HG02678 (cell line): ENCODE measurements at regions not wholly inside any gene's neighbourhood (a gene's known extent, or its start where the extent isn't known, plus 50 kb on each side); places are given as distances from the start of the nearest gene placed in this dataset.

Experiments used
- ATAC-seq: cut with Tn5 transposase; IDR thresholded peaks from one replicate; pipeline ENCODE4 v1.9.1; 2021; ENCODE audit warnings: mild to moderate bottlenecking, moderate library complexity; ENCODE audit not compliant: unreplicated experiment

- no peak for ATAC-seq
These were observed 53.5 kb upstream of the TSHZ3 start for GRCh38 chr19:31402529-31403316.

- ATAC-seq: no peak
These were observed 56.9 kb upstream of the TSHZ3 start for GRCh38 chr19:31406106-31406505.

- no peak for ATAC-seq
These were observed 59.4 kb upstream of the TSHZ3 start for GRCh38 chr19:31408460-31409124.

GRCh38 chr19:31413353-31413752, 64.1 kb upstream of the TSHZ3 start:
- ATAC-seq: no peak

- no peak for ATAC-seq
These were observed 66.1 kb upstream of the TSHZ3 start for GRCh38 chr19:31415322-31415721.

GRCh38 chr19:31416548-31416947, 67.3 kb upstream of the TSHZ3 start:
- no peak for ATAC-seq

- no peak for ATAC-seq
These were observed 68.8 kb upstream of the TSHZ3 start for GRCh38 chr19:31418055-31418454.

- ATAC-seq: no peak
These were observed 69.6 kb upstream of the TSHZ3 start for GRCh38 chr19:31418692-31419430.

GRCh38 chr19:31419871-31420445, 70.7 kb upstream of the TSHZ3 start:
- no peak for ATAC-seq

GRCh38 chr19:31421082-31421481, 71.8 kb upstream of the TSHZ3 start:
- ATAC-seq: no peak

- ATAC-seq: no peak
These were observed 72.6 kb upstream of the TSHZ3 start for GRCh38 chr19:31421856-31422255.

- ATAC-seq: no peak
These were observed 74.7 kb upstream of the TSHZ3 start for GRCh38 chr19:31423896-31424295.

- ATAC-seq: no peak
These were observed 75.8 kb upstream of the TSHZ3 start for GRCh38 chr19:31424861-31425620.

- no peak for ATAC-seq
These were observed 78.6 kb upstream of the TSHZ3 start for GRCh38 chr19:31427857-31428256.

GRCh38 chr19:31430381-31430780, 81.1 kb upstream of the TSHZ3 start:
- no peak for ATAC-seq

GRCh38 chr19:31432201-31432810, 83.1 kb upstream of the TSHZ3 start:
- ATAC-seq: no peak

- no peak for ATAC-seq
These were observed 87.0 kb upstream of the TSHZ3 start for GRCh38 chr19:31436121-31436776.

- no peak for ATAC-seq
These were observed 89.4 kb upstream of the TSHZ3 start for GRCh38 chr19:31438401-31439269.

GRCh38 chr19:31439270-31439573, 90.0 kb upstream of the TSHZ3 start:
- ATAC-seq: no peak
